ENCODE measurements at regions not wholly inside any gene's neighbourhood (a gene's known extent, or its start where the extent isn't known, plus 50 kb on each side); places are given as distances from the start of the nearest gene placed in this dataset.

DNA sequence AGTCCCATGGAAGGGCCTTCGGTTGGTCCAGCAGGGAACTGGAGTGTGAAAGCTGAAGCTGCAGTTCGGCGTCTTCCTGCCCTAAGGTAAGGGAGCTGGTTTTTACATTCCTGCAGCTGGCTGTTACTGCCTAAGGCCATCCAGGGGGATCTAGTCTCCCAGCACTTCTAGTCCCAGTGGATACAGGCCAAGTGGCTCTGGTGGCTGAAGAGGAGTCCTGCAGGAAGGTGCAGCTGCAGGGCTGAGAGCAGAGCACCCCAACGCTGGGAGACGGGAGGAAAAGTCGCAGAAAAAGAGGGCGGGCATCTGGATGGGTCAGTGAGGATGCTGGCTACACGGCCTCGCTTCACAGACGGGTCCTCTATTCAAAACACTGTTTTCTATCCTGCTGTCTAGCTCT is 225.0 kb upstream of the HS6ST1 start:
- DNase-seq, result no peak

DNA sequence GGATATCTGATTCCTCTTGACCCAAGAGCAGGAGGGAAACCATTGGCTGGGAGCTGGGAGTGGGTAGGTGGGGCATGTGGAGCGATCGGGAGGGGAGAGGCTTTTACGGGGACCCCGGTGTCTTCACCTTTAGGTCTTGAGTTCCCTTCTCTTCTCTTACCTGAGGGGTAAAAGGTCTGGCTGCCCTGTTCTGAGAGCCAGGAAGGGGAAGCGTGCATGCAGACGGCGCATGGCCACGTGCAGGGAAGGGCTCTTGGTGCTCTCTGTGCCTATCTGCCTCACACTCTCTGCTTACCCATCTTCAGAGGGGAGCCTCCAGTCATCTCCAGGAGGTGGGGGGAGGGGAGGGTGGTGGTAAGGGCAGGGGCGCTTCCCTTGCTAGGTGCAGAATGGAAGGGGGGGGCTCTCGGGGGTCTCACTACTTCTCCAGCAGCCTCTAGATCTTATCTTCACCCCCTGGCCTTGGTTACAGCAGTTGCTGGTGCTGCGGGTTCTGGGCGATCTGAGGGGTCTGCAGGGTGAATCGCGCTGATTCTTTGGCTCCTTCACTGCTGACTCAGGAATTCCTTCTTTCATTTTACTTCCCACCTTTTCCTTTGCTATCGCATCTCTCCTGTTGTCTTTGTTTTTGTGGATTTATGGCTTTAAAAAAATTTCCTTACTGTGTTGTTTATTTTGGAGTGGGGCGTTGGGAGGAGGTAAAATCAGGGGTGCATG is 225.8 kb upstream of the HS6ST1 start:
- DNase-seq, result no peak

DNA sequence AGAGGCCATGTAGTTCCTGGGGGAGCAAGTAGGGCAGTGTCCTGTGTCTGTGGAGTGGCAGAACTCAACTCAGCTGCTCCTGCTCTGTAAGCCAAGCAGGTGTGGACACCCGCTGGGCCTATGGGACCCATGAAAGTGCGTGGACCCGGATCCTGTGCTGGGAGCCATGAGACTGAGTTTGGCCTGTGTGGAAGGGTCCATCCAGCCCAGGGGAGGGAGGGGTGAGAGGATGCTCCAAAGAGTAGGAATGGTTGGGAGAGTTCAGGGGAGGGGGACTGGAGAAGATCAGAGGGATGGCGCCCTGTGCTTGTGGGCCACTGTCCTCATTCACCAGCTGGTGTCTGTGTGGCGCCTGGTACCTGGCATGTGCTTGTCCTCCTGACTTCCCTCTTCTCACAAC is 226.4 kb upstream of the HS6ST1 start:
- no peak for DNase-seq

- DNase-seq, result no peak
These were observed 227.2 kb upstream of the HS6ST1 start for GRCh38 chr2:128545829-128546228.

- DNase-seq, result no peak
These were observed 229.0 kb upstream of the HS6ST1 start for GRCh38 chr2:128547667-128548066.

- no peak for DNase-seq
These were observed 229.8 kb upstream of the HS6ST1 start for GRCh38 chr2:128548461-128548891.

DNA sequence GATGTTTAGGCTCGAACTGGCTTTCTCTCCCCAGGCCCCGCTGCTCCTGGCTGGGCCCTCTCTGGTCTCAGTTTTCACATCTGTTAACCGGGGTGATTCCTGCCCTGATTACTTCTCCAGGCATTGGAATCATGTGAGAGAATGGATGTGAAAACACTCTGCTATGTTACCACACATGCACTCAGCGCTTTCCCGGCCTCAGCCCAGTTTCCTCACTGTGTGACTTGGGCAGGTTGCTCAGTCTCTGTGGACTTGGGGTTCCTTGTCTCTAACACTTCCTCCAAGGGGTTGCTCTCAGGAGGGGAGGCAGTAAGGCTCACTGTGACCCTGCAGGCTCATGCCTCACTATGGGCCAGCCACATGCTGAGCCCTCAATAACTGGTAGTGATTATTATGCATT is 230.4 kb upstream of the HS6ST1 start:
- no peak for DNase-seq

GRCh38 chr2:128549646-128550260 is 231.1 kb upstream of the HS6ST1 start:
- no peak for DNase-seq

DNA sequence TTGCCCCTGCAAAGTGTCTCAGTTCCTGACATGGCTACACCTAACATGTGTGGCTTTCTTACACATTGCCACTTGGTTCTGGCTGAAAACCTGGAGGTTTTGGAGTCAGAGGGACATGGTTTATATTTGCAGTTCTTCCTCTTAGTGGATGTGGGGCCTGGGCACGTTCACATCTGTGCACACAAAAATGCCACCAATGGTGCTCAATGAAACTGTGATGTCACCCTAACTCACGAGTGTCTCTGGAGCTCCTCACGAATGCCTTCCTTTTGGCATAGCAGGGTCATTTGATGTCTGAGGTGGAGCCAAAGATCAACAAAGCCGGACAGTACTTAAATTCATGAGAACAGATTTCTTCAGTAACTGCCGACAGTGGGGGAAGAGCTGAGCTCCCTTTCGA is 231.7 kb upstream of the HS6ST1 start:
- no peak for DNase-seq

GRCh38 chr2:128550801-128551416 is 232.2 kb upstream of the HS6ST1 start:
- DNase-seq, result no peak

- DNase-seq, result no peak
These were observed 232.8 kb upstream of the HS6ST1 start for GRCh38 chr2:128551435-128551834.

GRCh38 chr2:128552141-128552805 is 233.6 kb upstream of the HS6ST1 start:
- no peak for DNase-seq

DNA sequence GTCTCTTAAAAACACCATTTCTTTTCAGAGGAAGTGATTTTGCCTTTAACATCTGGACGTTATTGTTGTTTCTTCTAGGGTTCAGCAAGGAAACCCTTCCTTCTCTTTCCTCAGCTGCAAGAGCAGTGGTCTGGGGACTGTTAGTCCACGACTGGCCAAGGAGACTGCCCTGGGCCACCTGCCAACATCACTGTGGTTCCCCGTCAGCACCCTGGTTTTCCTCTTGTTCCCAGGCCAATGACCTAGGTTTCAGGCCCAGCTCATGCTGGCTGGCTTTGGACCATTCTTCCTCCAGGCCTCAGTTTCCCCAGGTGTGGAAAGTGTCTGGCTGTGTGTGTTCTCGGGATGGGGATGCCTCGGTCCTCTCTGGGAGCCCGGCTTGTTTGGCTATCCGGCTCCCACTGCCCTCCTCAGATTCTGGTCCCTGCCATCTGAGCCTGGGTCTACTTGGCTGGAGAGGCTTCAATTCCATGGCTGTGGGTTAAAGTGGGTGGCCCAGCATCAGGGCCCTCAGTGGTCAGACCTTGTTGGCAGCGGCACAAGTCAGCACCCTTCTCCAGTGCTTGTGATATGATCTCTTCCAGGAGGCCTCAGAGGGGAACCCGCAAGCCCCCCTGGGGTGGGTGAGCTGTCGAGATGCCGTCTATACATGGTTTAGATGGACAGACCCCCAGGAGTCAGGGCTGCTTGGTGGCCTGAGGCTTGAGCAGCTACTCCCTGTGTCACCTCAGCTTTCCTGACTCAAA is 234.3 kb upstream of the HS6ST1 start:
- no peak for DNase-seq

DNA sequence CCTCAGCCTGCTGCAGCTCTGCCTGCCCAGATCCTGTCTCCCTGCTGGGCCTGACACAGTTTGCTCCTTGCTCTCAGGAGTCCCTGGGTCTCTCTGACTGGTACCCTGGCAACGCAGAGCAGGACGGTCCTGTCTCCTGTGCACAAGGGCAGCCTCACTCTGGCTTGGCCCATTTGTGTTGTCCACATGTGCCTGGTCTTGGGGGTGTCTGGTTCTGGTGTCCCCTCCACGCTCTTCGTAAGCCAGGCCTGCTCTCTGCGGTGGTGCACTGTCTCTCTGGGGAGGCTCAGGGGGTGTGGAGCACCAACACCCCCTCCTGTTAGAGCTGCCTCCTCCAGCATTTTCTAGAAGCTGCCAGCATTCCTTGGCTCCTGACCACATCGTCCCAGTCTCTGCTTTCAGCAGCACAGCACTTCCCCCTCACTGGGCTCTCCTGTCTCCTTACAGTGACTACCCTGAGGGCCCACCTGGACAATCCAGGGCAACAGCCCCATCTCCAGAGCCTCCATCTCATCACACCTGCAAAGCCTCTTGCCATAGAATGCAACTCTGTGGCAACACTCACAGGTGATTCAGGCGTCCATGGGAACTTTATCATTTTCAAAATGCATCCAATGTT is 235.6 kb upstream of the HS6ST1 start:
- no peak for DNase-seq

DNA sequence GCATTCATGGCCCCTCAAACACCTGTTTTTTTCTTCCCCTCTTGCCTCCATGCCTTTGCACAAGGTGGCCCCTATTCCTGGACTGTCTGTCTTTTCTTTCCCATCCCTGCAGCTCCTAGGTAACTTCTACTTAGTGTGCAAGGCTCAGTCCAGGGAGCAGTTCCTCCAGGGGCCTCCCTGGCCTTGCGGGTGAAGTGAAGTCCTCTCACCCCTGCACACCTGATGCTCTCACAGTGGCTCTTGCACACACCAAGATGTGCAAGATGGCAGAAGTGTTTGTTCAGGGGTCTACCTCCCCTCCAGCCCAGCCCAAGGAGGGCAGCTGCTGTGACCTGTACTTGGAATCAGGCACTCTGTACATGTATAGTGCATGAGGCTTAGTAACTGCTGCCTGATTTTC is 236.8 kb upstream of the HS6ST1 start:
- DNase-seq, result no peak

GRCh38 chr2:128556089-128556488 is 237.4 kb upstream of the HS6ST1 start:
- DNase-seq, result no peak

GRCh38 chr2:128556633-128557032 is 238.0 kb upstream of the HS6ST1 start:
- no peak for DNase-seq

GRCh38 chr2:128557069-128557468 is 238.4 kb upstream of the HS6ST1 start:
- no peak for DNase-seq

DNA sequence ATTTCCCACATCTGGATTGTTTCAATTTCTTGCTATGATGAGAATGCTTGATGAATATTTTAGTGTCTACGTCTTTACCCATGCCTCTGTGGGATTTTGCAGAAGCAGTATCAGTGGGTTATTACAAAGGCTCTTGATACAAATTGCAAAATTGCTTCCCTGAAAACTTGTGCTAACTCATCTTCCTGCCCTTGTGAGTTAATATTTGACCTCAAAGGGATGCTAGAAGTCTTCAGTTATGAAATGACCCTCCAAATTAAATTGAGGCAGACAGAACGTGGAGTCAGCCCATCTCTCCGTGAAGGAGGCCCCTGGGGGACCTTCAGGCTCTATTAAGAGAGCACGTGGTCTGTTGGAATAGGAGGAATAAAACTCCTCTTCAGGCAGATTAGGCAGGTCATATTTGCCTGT is 239.2 kb upstream of the HS6ST1 start:
- peak; percentile 41 to 58 for DNase-seq

- DNase-seq, result no peak
These were observed 239.8 kb upstream of the HS6ST1 start for GRCh38 chr2:128558441-128558840.

DNA sequence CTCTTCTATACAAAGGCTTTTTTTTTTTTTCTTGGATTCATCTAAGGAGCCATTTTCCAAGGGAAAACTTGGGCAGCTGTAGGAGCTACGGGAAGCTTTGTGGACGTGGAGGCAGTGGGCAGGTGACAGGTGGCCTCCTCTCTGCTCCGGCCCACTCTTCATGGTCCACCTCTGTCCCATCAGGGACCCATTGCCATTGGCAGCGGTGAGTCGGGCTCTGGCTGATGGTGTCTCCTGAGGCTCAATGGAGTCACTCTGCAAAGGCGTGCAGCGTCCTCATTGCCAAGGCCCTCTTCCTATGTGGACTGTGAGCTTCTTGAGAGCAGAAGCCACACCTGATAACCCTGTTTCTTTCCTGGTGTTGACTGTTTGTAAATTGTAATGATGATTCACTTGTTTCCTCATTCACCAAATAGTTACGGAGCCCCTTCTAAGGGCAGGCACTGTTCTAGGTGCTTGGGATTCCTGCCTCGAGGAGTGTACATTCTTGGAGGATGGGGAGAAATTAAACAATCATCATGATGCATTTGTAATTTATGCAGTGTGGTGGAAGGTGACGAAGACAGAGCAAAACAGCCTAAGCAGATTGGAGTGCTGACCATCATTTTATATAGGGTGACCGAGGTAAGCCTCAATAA is 240.3 kb upstream of the HS6ST1 start:
- DNase-seq, result no peak

All from AML-193 (cell line).